ENCODE measurements at regions not wholly inside any gene's neighbourhood (a gene's known extent, or its start where the extent isn't known, plus 50 kb on each side); places are given as distances from the start of the nearest gene placed in this dataset.

DNA sequence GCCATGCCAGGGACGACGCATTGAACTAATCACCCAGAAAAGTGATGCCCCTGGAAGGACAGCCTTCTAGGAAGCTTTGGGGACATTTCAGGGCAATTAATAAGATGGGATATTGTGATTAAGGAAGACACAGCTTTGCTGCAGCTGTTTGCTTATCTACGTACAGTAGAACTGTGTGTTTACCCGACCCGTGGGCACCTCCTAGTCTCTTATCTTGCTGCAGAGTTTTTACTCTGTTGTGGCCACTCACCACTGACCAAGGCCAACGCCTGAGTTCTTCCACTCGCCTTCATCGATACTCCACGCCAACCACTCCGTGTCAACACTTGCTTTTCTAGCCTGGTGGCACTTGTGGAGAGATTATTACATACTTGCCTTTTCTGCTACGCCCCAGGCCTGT is 105.9 kb upstream of the MLN start:
- WGBS, 2 donors: 92 to 96% methylated on average over 11 of the region's 11 CpGs
- no peak for DNase-seq (ENCODE audit: low spot score in 2 of 2)
- TF ChIP-seq POLR2A (IDR thresholded peaks at IDR 0.05): no peak
- TF ChIP-seq, protein P1, sequence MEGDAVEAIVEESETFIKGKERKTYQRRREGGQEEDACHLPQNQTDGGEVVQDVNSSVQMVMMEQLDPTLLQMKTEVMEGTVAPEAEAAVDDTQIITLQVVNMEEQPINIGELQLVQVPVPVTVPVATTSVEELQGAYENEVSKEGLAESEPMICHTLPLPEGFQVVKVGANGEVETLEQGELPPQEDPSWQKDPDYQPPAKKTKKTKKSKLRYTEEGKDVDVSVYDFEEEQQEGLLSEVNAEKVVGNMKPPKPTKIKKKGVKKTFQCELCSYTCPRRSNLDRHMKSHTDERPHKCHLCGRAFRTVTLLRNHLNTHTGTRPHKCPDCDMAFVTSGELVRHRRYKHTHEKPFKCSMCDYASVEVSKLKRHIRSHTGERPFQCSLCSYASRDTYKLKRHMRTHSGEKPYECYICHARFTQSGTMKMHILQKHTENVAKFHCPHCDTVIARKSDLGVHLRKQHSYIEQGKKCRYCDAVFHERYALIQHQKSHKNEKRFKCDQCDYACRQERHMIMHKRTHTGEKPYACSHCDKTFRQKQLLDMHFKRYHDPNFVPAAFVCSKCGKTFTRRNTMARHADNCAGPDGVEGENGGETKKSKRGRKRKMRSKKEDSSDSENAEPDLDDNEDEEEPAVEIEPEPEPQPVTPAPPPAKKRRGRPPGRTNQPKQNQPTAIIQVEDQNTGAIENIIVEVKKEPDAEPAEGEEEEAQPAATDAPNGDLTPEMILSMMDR (IDR thresholded peaks at IDR 0.05): no peak

DNA sequence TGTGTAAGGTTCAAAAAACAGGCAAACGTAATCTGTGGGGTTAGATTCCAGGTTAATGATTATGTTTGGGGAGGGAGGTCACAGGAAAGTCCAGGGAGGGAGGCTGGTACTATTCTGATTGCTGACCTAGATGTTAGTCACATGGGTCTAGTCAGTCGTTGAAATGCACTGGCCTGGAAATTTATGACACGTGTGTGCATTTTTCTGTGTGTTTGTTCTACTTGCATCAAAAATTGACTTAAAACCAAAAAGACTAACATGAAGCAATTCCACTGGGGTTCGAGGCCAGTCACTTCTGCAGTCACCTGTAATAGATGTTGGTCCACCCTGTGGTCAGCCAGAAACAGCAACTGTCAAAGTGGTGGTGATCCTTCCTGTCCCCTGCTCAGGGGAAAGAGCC is 104.2 kb upstream of the MLN start:
- intact Hi-C loops (cut with DNase I; ENCODE audit: low total_unique reads): no loop called here
- H3K4me3 ChIP-seq (ENCODE audit: low read depth, poor library complexity, severe bottlenecking): no peak overlapping the region
- TF ChIP-seq, protein P1 (IDR thresholded peaks at IDR 0.05): no peak
- TF ChIP-seq POLR2A (IDR thresholded peaks at IDR 0.05): no peak
- no peak for DNase-seq (ENCODE audit: low spot score in 2 of 2)
- 65 to 73% methylated on average over 4 of the region's 4 CpGs for WGBS, 2 donors

More for the DNA sequence above, 105.9 kb upstream of the MLN start:
- intact Hi-C loops (cut with DNase I; ENCODE audit: low total_unique reads): no loop called here
- H3K4me3 ChIP-seq (ENCODE audit: low read depth, poor library complexity, severe bottlenecking): no peak overlapping the region

GRCh38 chr6:33907227-33907626 is 103.4 kb upstream of the MLN start:
- DNase-seq (ENCODE audit: low spot score in 2 of 2): no peak
- intact Hi-C loops (cut with DNase I; ENCODE audit: low total_unique reads): no loop called here
- 75 to 82% methylated on average over 5 of the region's 5 CpGs for WGBS, 2 donors

DNA sequence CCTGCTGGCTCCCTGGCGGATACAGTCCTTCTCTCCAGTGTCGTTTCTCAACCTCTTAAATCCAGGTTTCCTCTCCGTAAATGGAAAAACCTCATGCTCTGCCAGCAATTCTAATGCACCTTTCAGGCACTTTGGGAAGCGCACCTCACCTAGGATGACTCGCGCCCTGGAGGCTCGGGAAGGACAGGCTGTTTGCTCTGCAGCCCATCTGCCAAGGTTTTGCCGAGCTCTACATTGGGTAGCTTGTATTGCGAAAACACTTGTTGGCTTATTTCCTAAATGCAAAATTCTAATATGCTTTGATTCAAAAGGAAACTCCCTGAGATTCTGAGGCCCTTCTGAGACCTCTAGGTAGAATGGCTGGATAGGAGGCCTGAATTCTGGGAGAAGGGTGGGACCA is 102.6 kb upstream of the MLN start:
- intact Hi-C loops (cut with DNase I; ENCODE audit: low total_unique reads): no loop called here

More at GRCh38 chr6:33907227-33907626, 103.4 kb upstream of the MLN start:
- TF ChIP-seq POLR2A (IDR thresholded peaks at IDR 0.05): no peak
- TF ChIP-seq, protein P1 (IDR thresholded peaks at IDR 0.05): no peak
- H3K4me3 ChIP-seq (ENCODE audit: low read depth, poor library complexity, severe bottlenecking): no peak overlapping the region

DNA sequence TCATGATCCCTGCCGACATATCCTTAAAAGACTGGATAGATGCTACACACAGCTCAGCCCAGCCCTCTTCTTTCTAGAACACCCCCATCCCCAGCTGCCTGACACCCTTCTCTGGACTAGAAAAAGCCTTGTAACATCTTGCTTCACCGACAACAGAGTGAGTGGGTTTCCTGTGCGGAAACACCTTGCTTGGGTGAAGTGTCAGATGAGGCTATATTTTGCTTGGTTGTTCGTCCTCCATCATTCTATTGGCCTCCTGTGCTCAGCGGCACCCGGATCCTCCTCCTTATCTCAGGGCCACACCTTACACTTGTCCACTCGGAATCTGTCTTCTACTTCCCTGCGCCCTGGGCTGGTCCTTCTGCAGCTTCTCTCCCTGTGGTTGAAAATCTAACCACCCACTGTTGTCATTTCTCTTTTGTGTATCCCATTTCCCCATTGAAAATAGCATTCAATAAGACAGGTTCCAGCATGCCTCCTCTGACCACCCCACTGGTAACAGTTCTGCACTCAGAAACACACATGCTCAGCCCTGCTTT is 101.3 kb upstream of the MLN start:
- DNase-seq (ENCODE audit: low spot score in 2 of 2): no peak
- TF ChIP-seq, protein P1 (IDR thresholded peaks at IDR 0.05): no peak
- no peak for TF ChIP-seq POLR2A (IDR thresholded peaks at IDR 0.05)
- 87 to 93% methylated on average over 8 of the region's 8 CpGs for WGBS, 2 donors
- intact Hi-C loops (cut with DNase I; ENCODE audit: low total_unique reads): no loop called here
- no peak overlapping the region for H3K4me3 ChIP-seq (ENCODE audit: low read depth, poor library complexity, severe bottlenecking)

More for the DNA sequence above, 102.6 kb upstream of the MLN start:
- TF ChIP-seq, protein P1 (IDR thresholded peaks at IDR 0.05): no peak
- no peak for TF ChIP-seq POLR2A (IDR thresholded peaks at IDR 0.05)
- 57 to 62% methylated on average over 9 of the region's 9 CpGs for WGBS, 2 donors
- DNase-seq (ENCODE audit: low spot score in 2 of 2): no peak
- no peak overlapping the region for H3K4me3 ChIP-seq (ENCODE audit: low read depth, poor library complexity, severe bottlenecking)

- no peak overlapping the region for H3K4me3 ChIP-seq (ENCODE audit: low read depth, poor library complexity, severe bottlenecking)
- WGBS, 2 donors: 84 to 93% methylated on average over 2 of the region's 2 CpGs
- intact Hi-C loops (cut with DNase I; ENCODE audit: low total_unique reads): no loop called here
- TF ChIP-seq, protein P1 (IDR thresholded peaks at IDR 0.05): no peak
- no peak for TF ChIP-seq POLR2A (IDR thresholded peaks at IDR 0.05)
- no peak for DNase-seq (ENCODE audit: low spot score in 2 of 2)
Observed at GRCh38 chr6:33904747-33905065, 100.9 kb upstream of the MLN start.

All from lower leg skin (tissue), 4 donors.